NCI-H510A treated with DMSO at 0.1 percent for 48 hours (cell line): ENCODE measurements at regions not wholly inside any gene's neighbourhood (a gene's known extent, or its start where the extent isn't known, plus 50 kb on each side); places are given as distances from the start of the nearest gene placed in this dataset.

Experiments used
- DNase-seq: peaks from one replicate; lab custom pipeline; 2025; lab: John Stamatoyannopoulos, UW

DNA sequence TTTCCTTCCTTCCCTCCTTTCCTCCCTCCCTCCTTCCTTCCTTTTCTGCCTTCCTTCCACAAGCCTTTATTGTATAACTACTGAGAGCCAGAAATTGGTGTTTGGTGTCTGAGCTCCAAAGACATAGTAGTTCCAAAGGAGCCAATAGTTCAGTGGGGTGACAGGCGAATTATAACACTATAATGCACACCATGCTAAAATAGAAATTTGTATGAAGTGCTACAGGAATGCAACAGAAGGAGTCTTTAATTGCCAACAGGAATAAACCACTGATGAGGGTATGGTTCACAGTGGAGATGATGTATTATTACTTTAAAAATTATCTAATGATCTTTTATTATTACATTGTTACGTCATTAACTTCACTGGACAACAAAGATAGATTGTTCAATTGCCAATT lies 158.8 kb upstream of the SP8 start:
- DNase-seq, result no peak

DNA sequence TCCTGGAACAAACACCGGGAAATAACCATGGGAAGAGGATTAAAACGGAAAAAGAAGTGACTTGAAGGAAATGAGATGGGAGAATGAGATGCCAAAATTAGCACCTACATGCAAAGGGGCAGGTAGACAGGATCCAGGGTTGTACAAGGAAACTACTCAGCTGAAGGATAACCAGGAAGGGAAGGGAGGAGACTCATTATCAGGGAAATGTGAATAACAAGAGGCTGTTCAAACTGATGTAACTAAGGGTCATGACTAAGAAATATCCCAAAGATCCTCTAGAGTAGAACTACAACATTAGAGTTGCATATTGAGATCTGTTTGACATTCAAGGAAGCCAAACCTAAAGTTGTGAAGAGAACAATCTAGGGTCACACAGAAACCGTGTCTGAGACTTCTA lies 166.2 kb upstream of the SP8 start:
- no peak for DNase-seq

DNA sequence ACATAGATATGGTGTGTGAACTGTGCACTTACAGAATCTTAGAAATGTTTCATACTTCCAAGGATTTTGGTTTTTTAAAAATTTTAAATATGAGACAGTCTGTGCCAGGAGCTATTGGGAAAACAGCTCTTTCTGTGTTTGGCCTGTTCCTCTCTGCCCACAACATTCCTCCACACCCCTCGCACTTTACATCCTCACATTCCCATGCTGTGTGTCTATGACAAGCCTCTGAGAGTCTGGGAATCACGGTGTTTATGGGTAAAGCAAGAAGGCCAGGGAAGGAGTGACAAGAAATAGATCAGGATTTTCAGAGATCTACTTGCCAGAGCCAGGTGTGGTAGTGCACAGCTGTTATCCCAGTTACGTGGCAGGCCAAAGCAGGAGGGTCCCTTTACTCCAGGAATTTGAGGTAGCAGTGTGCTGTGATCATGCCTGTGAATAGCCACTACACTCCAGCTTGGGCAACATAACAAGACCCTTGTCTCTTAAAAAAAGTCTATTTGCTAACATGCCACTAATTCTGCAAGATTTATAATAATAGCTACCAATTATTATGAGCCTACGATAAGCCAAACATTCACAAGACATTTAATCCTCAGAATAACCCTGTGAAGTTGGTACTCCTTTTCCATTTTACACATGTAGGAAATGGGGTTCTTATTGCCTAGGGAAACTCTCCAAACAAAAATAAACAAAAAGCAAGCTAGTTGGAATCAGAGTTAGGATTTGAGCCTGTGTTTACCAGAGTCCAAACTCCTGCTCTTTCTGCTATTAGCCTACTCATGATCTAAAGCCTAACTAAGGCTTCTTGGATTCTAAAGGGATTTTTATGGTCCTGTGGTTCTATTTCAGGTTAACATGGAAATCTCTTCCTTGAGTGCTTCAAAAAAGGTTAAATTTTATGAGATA lies 168.3 kb upstream of the SP8 start:
- no peak for DNase-seq

DNA sequence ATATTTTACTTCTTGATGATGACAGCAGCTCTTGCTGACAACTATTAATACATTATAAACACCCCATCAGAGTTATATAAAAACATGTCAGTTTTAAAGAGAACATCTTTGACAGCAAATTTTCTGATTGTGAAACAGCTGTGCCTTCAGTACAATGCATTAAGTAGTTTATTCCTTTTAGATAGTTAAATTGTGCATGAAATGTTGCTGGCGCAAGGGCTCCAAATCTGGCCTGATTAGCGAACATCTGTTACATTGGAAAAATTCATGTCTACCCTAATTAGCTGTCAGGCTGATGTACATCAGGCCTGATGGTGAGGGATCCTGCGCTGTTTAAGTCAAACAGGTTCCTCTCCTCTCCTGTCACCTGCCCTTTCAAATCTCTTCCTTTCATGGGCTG lies 171.9 kb upstream of the SP8 start:
- DNase-seq, result no peak

DNA sequence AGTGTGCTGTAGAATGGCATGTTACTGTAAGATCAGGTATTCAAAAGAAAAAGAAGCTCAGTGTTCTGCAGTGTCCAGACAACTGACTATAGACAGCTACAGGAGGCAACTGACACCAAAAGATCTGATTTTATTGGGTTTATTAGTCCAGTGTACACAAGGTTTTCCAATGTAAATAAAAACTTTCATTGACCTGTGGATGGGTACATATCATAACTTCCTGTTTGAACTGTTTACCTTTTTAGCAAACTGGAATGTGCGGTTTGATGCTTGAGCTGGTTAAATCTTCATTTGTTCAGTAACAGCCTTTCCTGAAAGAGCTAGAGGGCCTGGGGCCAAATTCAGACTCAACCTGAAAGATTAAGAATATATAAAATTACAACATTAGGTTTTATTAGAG lies 172.6 kb upstream of the SP8 start:
- DNase-seq, result peak; percentile 46

DNA sequence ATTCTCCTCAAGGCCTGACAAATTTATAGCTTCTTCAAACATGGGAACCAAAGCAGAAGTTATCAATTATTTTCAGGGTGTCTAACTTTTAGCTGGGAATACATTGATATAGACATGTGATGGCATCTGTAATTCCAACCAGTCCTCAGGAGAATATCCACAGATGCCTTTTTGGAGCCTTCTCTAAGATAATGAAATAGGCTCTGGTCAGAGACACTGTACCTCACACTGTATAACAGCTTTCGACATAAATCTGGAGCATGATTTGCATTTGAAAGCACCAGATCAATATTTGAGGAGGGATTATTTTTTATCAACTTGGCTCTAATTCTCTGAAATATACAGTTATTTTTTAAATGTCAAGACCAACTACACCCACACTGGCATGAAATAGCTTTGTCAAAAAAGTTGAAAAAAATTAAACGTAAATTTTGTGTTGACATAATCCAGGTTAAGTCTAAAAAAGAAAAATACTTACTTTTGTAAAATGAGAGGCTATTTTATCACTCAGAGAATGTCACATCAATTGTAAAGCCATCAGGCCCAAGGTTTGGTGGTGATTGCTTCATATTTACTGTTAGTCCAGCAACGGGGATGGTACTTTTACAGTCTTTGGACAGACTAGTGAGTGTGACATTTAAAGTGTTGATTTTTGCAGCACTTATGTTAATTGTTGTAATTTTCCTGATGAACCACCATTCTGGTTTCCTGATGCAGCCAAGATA lies 177.0 kb upstream of the SP8 start:
- no peak for DNase-seq

DNA sequence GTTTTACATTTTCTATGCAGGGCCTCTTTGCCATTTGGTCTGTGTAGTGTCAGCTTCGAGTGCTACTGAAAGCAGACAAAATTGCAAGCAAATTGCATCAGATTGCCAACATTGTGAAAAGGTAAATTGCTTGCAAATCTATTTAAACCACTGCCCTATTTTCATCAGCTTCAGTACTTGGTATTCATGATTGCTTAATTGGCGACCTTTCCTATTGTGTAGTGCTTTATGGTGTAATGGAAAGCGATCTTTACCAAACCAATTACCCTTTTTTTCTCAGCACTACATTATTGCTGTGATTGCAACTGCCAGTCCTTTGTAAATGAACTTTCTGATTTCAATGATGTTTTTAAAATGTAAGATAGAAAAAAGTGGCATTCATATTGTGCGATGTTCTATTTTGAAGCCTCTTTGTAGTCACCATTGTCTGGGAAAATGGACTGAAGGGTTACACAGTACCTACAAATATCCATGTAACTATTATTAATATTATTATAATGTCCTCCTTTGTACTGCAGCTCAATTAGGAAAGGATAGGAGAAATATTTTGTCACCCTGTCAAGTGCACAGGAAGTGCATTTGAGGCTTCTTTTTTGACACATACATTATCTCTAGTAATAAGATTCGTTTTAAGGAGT lies 177.7 kb upstream of the SP8 start:
- DNase-seq, result no peak

DNA sequence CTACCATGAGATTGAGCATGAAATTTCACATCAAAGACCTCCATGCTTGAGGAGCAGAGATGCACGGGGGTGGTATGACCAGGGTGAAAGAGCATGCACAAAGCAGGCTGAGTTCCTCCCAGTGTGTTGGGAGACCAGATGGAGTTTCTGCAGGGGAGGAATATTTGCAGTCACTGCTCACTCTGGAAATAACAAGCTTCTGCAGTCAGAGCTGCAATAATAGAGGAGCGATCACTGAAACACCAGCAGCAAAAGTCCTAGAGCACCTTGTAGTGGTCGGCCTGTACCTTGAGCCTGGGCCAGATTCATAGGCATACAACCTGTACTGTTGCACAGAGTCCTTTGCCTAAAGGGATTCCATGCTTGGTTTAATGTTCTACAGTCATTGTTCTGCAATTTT lies 184.5 kb upstream of the SP8 start:
- no peak for DNase-seq

DNA sequence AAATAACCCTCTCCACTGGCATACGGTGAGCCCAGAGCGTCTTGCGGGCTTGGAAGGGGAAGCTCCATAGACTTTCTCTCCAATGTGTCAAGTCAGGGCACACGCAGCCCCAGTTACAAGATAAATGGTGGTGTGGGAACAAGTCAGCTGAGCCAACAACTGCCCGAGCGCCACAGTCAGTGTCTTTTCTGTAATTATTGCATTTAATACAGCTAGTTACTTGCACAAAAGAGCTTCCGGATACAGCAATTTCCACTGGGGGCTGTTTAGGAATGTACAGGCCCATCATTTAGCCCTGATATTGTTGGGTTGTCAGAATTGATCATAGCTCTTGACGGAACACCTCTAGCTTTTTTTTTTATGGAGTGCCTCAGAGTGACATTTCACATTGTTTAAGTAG lies 193.5 kb upstream of the SP8 start:
- no peak for DNase-seq

DNA sequence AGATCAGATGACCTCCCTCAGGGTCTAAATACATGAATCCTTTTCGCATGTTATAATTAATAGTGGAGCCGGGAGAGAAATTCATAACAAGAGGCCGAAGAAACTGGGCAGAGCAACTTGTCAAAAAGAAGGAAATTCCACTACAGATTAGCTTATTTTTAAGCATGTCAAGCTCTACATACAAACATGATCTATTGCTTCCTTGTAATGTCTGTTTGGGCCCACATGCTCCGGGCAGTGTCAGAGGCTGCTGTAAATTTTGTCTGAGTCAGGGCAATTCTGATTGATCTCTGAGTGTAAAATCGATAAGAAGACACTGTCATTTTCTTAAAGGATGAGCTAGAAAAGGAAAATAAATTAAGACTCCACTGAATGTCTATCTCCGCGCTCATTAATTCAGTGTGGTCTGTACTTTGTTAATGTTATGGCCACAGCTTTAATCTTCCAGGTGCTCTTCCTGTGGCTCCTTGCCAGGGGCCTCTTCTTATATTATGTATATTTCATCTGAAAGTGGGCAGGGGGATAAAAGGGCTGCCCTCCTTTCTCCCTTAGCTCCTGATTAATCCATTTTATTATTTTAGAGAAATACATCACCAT lies 194.1 kb upstream of the SP8 start:
- DNase-seq, result no peak

DNA sequence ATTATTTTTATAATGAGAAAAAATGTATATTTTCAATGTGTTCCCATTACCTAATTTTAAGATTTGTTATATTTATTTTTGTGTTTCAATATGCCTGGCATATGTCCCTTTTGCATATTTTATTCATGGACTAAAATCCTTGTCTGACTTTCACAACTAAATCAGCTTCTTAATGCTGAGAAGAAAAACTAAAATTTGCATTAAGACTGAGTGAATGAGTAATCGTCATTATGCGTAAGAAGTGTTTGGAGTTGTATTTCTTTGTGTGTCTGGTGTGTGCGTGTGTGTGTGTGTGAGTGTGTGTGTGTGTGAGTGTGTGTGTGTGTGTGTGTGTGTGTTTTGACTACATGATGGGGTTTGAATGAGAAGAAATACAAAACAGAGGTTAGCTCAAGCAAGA lies 201.7 kb upstream of the SP8 start:
- DNase-seq, result no peak

DNA sequence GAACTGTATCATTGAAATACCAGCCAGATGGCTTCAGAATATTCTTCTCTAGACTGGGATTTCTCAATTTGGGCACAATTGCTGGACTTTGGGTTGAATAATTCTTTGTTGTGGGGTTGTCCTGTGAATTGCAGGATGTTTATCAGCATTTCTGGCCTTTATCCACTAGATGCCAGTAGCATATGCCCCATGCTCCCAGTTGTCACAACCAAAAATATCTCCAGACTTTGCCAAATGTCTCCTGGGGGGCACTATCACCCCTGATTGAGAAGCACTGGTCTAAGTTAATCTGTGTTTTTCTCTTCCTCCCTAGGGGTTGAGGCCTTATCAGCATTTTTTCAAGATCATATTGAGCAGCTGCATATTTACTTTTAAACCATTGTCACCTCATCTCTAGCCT lies 204.9 kb upstream of the SP8 start:
- DNase-seq, result no peak

DNA sequence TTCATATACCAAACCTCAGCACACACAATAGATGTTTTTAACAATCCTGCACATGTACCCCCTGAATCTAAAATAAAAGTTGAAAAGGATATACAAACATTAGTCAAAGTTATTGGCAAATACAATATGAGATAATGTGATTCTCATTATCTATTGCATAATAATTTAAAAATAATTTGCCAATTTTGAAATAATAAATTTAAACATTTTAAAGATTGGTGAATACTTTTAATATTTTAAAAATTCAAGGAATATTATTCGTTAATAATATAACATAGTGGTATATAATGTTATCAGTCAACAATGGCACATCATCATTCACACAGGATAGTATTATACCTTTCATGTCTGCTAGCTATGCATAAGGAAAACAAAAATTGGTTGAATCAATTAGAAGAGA lies 207.0 kb upstream of the SP8 start:
- no peak for DNase-seq

DNA sequence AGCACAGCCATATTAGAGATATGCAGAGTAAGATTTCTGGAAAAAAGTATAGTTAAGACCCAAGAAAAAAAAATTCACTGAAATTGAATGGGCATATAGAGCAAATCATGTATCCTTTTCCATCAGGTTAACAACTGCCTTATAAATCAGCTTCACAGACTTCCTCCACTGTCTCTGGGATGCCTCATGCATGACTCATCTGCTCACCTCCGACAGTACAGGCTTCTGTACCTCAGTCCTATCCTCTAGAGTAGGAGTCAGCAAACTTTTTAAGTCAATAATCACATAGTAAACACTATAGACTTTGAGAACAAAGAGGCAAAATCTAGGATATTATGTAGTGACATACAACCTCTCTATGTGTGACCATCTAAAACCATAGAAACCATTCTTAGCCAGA lies 211.6 kb upstream of the SP8 start:
- DNase-seq, result no peak

DNA sequence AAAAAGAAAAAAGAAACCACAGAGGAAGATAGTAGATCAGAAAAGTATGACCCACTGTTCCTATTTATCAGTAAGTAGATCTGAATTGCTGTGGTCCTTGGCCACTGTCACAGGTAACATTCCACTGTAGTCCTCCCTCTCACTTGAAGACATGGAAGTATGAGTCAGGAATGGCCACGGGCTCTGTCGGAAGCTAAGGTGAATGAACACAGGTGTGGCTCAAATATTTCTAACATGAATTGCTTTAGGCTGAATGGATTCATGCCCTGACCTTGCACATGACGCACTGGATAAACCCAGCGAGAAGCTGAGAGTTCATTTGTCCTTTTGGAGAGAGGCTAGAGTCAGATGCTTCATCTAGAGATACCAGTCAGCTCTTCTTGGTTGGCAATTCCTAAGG lies 224.5 kb upstream of the SP8 start:
- no peak for DNase-seq

DNA sequence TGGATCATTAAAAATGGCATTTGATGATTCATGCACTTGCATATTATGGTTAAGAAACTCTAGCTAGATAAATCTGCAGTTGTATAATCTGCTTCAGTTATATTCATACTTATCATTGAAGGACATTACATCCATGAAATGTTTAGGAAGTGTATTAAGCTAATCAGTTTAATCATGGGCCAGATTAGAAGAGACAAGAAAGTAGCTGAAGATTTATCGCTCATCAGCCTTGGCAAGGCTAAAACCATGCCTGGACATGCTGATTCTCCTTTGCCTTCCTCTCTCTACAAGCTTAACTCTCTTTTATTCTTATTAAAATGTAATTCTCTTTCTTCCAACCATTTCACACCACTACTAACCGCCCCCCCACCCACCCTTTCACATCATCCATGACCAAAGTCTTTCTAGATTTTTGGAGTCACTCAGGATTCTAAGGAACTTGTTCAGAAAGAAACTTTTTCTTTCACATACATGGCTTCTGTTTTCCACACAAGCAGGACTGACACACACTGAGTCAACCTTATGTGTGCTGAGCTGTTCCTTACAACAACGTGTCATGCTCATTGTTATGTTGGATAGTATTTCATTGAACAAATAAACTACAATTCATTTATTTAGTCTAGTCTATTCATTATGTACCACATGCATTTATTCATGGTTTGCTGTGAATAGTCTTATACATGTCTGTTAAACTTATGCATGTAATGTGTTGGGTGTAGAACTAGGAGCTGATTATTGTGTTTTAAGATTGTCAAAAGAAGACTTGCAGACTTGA lies 227.3 kb upstream of the SP8 start:
- DNase-seq, result no peak

DNA sequence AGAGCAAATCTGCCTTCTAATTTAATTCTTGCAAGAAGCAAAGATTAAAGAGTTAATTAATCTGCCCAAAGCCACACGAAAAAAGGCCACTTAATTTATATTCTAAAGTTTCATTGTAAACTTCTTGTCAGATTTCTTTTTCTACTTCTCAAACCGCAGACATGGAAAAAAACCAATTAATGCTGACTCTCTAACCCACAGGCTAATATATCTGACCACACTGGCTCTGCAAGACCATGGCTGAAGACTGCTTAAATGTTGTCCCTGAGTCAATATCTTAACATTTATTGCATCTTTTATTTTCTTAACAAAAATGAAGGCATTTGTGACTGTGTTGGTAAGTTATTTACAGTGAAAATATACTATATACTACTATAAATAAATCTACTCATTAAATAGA lies 234.0 kb upstream of the SP8 start:
- no peak for DNase-seq

DNA sequence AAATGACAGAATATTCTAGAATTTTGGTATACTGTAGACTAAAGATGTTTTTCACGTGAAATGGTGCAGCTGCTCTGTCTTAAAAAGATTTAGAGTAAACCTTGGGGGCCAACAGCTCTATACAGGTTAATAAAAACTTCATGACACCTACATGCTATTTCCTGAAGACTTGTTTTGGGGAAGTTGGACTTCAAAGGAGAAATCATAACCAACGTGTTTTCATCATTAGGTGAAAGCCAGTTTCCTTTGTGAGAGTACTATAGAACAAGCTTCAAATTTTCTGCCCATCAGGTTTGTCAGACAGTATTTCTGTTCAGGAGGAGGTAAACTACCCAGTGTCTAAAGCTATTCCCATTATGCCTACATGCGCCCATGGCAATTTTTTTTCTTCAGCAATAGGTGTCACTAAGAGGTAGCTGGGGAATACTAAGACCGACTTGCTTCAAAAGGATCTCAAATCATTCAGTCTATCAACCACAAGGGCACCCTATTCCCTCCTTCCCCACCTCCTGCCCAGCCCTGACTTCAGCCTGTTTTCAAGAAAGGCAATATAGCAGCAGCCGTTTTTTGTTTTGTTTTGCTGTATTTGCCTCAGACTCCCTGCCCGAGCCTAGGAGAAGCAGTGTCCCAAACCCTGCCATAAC lies 237.3 kb upstream of the SP8 start:
- no peak for DNase-seq

DNA sequence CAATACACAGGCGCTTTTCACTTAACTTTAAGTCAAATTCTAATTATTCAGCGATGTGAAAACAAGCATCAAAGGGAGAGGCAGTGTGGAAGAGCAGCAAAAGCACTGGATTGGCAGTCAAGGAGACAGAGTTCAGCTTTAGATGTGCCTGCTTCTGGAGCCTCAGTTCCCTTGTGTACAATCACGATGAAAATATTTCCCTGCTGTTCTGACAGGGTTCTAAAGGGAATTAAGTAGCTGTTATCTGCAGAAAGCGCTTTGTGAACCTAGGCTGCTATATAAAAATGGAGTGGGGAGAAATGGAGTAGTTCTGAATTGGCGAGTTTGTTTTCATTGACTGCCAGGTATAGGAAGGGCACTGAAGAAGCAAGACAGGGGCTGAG lies 237.8 kb upstream of the SP8 start:
- DNase-seq, result no peak

DNA sequence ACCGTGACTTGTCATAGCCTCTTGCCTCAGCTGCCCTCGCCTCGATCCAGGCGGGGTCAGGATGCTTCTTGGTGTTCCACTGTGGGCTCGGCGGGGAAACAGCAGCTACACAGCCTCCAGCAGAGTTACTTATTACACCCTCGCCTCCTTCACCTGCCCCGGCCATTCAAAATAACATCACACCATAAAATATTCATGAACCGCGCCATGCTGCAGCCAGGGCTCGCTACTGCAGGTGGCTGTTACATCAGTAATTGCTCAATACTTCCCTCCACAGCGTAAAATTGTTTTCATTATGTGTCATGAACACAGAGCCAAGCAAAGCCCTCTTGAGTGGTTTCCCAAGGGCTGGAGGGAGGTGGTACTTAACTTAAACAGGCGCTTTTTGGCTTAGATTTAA lies 241.5 kb upstream of the SP8 start:
- peak; percentile 64 for DNase-seq

DNA sequence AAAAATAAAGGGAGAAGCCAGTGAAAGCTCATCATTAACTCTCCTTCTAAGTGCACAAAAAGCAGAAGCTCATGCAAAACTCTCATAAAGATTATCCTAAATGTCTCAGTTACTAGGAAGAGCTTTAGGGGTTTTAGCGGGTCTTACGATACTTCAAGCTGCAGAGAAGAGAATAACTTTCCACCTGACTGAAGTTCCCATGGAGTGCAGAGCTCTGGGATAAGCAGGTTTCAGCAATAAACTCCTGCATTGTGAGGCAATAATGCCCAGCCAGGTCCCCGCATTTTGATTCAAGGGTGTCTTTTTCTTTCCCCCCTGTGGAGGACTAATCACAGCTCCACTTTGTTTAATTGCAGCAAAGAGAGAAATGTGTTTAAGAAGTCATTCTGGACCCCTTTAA lies 241.9 kb upstream of the SP8 start:
- DNase-seq, result no peak

DNA sequence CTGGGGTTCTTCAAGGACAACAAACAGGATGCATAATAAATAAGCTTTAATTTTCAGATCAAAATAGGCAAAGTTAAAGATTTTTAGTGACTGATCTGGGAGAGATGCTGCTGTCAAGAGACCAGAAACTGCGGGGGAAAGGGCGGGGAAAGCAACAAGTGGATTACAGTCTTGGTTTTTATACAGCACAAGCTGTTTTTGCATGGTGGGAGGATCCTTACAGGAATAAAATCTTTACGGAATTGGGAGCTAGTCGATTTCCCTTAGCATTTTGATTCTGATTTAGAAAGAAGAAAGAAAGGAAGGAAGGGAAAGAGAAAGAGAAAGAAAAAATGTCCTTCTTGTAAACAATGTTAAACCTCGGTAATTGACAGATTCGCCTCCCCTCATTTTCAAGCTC lies 242.3 kb upstream of the SP8 start:
- DNase-seq, result no peak
